K562 (cell line): ENCODE measurements at regions not wholly inside any gene's neighbourhood (a gene's known extent, or its start where the extent isn't known, plus 50 kb on each side); places are given as distances from the start of the nearest gene placed in this dataset.

Source experiments
- ARNT ChIP-seq, 2 experiments: fragments of 450-650 bp; IDR thresholded peaks; 2 replicates each; pipeline ENCODE4 v1.6.1; 2016; ENCODE audit warnings: mild to moderate bottlenecking in 1 of 2
- CEBPB ChIP-seq: fragments of 450-650 bp; IDR thresholded peaks from 2 replicates; pipeline ENCODE4 v1.6.1; 2016; ENCODE audit warnings: missing genetic modification characterization, missing compliant biosample characterization
- PTRF ChIP-seq: fragments of 450-650 bp; IDR thresholded peaks from 2 replicates; pipeline ENCODE4 v1.6.1; 2016; ENCODE audit warnings: mild to moderate bottlenecking, missing genetic modification characterization, missing compliant biosample characterization
- SRSF3 ChIP-seq: fragments of 200-400 bp; formaldehyde crosslinking; IDR thresholded peaks from 2 replicates; pipeline ENCODE4 v1.6.1; 2016; ENCODE audit warnings: mild to moderate bottlenecking, low read length, moderate library complexity; ENCODE audit not compliant: insufficient read depth
- TEAD4 ChIP-seq, 2 experiments: sonication (generic) in 1 of 2; formaldehyde crosslinking in 1 of 2; IDR thresholded peaks; 2 replicates each; pipeline versions ENCODE4 v1.6.1 to v1.8.0; 2012 to 2022; ENCODE audit warnings: borderline replicate concordance in 1 of 2, inconsistent platforms in 1 of 2, low read length in 1 of 2, mild to moderate bottlenecking in 1 of 2, missing genetic modification reagents in 1 of 2
- XRCC5 ChIP-seq: fragments of 200-400 bp; formaldehyde crosslinking; IDR thresholded peaks from 2 replicates; pipeline ENCODE4 v1.6.1; 2017; ENCODE audit warnings: low read depth, mild to moderate bottlenecking, low read length
- ZNF146 ChIP-seq: IDR thresholded peaks from one replicate; pipeline ENCODE4 v1.6.1; 2018; ENCODE audit warnings: missing compliant biosample characterization; ENCODE audit not compliant: unreplicated experiment
- ZNF57 ChIP-seq: fragments of 450-650 bp; formaldehyde crosslinking; IDR thresholded peaks from 2 replicates; pipeline ENCODE4 v1.4.0; 2020; ENCODE audit warnings: mild to moderate bottlenecking, moderate library complexity
- TF ChIP-seq, protein P1 (sequence below), 2 experiments: fragments of 250-450 bp in 1 of 2; fragments of 450-650 bp in 1 of 2; sonication (Bioruptor Pico) in 1 of 2; IDR thresholded peaks; 2 replicates each; pipeline versions ENCODE4 v1.6.1 to v1.8.0; 2016 to 2021; ENCODE audit warnings: mild to moderate bottlenecking in 2 of 2, moderate library complexity in 2 of 2, missing compliant biosample characterization in 1 of 2, missing genetic modification characterization in 1 of 2
- TF ChIP-seq, protein P2 (sequence below): fragments of 450-650 bp; IDR thresholded peaks from 2 replicates; pipeline ENCODE4 v1.6.1; 2017; ENCODE audit warnings: mild to moderate bottlenecking, moderate library complexity
- TF ChIP-seq, protein P3 (sequence below): sonication (generic); formaldehyde crosslinking; IDR thresholded peaks from 2 replicates; pipeline ENCODE4 v1.8.1; 2023; ENCODE audit warnings: mild to moderate bottlenecking, missing genetic modification reagents

GRCh38 chr10:111522141-111522540 lies 445.3 kb downstream of the ADRA2A start (continued):
- no peak for TF ChIP-seq XRCC5
- TF ChIP-seq, protein P1, sequence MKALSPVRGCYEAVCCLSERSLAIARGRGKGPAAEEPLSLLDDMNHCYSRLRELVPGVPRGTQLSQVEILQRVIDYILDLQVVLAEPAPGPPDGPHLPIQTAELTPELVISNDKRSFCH (CRISPR knock-in tag; IDR thresholded peaks at IDR 0.05) = no peak
- TF ChIP-seq, protein P1 (tag; IDR thresholded peaks at IDR 0.05) = no peak
- no peak for TF ChIP-seq ARNT (IDR thresholded peaks at IDR 0.05)
- no peak for TF ChIP-seq TEAD4 (IDR thresholded peaks at IDR 0.05; ENCODE audit: low read length)
- TF ChIP-seq TEAD4 (CRISPR knock-in tag; IDR thresholded peaks at IDR 0.05; ENCODE audit: borderline replicate concordance) = no peak
- TF ChIP-seq ZNF57 (CRISPR knock-in tag) = no peak
- TF ChIP-seq, protein P2, sequence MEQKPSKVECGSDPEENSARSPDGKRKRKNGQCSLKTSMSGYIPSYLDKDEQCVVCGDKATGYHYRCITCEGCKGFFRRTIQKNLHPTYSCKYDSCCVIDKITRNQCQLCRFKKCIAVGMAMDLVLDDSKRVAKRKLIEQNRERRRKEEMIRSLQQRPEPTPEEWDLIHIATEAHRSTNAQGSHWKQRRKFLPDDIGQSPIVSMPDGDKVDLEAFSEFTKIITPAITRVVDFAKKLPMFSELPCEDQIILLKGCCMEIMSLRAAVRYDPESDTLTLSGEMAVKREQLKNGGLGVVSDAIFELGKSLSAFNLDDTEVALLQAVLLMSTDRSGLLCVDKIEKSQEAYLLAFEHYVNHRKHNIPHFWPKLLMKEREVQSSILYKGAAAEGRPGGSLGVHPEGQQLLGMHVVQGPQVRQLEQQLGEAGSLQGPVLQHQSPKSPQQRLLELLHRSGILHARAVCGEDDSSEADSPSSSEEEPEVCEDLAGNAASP = no peak
- TF ChIP-seq SRSF3 = no peak
- TF ChIP-seq ZNF146 (CRISPR knock-in tag) = no peak
- no peak for TF ChIP-seq CEBPB (tag)
- TF ChIP-seq, protein P3, sequence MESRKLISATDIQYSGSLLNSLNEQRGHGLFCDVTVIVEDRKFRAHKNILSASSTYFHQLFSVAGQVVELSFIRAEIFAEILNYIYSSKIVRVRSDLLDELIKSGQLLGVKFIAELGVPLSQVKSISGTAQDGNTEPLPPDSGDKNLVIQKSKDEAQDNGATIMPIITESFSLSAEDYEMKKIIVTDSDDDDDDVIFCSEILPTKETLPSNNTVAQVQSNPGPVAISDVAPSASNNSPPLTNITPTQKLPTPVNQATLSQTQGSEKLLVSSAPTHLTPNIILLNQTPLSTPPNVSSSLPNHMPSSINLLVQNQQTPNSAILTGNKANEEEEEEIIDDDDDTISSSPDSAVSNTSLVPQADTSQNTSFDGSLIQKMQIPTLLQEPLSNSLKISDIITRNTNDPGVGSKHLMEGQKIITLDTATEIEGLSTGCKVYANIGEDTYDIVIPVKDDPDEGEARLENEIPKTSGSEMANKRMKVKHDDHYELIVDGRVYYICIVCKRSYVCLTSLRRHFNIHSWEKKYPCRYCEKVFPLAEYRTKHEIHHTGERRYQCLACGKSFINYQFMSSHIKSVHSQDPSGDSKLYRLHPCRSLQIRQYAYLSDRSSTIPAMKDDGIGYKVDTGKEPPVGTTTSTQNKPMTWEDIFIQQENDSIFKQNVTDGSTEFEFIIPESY (CRISPR knock-in tag) = no peak
- TF ChIP-seq PTRF (tag) = no peak
- TF ChIP-seq, all 486 proteins: peak for 0
